ENCODE measurements at regions not wholly inside any gene's neighbourhood (a gene's known extent, or its start where the extent isn't known, plus 50 kb on each side); places are given as distances from the start of the nearest gene placed in this dataset.

DNA sequence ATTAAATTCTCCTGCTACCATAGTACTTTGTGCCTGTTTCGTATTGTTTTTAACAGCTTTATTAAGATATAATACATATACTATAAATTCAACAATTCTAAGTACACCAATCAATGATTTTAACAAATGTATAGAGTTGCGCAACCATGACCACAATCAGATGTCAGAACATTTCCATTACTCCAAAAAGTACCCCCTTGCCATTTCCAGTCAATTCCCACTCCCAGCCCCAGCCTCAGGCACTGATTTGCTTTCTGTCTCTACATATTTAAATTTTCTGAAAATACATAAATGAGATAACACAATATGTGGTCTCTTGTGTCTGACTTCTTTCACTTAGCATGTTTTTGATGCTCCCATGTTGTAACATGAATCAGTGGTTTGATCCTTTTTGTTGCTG, 193.9 kb downstream of the FIGN start:
- Histone ChIP-seq H3K36me3 (no peaks in the 10 kb centered on the region), H3K27me3 (no peaks in the 10 kb centered on the region), H3K9me3 (replicated peaks) (no peaks in the 10 kb centered on the region), H3K27ac (no peak overlapping the region), H3K4me3 (no peak overlapping the region), H3K4me1 (no peaks in the 10 kb centered on the region)
- DNase-seq: no peak

DNA sequence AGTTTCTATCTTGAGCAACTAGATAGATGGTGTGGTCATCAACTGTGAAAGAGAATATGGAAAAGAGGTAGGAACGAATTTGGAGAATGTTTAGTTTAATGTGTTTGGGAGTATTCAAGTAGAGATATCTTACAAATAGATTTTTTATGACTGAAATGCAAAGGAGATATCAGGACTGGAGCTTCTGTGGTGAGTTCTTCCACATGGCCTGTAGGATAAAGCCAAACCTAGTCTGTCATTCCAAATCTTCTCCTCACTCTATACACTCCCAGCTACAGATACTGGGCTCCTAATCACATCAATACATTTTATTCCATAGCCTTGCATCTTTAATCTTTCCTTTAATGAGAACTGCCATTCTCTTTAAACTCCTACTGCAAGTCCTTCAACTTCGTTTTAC, 194.3 kb downstream of the FIGN start:
- Histone ChIP-seq H3K27me3 (no peaks in the 10 kb centered on the region), H3K9me3 (replicated peaks) (no peaks in the 10 kb centered on the region), H3K36me3 (no peaks in the 10 kb centered on the region), H3K27ac (no peak overlapping the region), H3K4me3 (no peak overlapping the region), H3K4me1 (no peaks in the 10 kb centered on the region)
- no peak for DNase-seq

DNA sequence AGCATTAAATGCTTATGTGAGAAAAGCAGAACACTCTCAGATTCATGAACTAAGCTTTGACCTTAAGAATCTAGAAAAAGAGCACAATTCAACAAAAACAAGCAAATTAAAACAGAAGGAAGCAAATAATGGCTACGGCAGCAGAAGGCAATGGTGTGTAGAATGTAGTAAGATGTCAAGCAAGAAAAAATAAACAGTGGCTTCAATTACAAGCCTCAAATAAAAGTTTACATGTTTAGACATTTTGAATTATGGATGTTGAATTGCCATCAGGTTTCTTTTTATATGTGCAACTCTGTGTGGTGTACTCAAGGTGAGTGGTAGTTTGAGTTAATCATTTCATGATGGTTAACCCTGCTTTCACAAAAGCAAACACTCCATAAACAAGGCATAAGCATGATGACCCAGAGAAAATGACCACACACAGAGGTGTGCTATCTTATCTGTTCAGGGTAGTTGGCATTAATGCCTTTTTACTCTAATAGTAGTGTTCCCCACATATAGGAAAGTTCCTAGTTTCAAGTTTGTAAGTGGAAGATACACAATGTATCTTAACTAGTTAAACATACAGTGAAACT, 207.1 kb downstream of the FIGN start:
- Histone ChIP-seq H3K9me3 (replicated peaks) (peaks cover 2% of the 10 kb centered on the region; the same call in 1 of the 2 replicates), H3K36me3 (no peaks in the 10 kb centered on the region), H3K4me1 (no peaks in the 10 kb centered on the region), H3K4me3 (no peak overlapping the region), H3K27me3 (no peaks in the 10 kb centered on the region), H3K27ac (no peak overlapping the region)
- DNase-seq: no peak

DNA sequence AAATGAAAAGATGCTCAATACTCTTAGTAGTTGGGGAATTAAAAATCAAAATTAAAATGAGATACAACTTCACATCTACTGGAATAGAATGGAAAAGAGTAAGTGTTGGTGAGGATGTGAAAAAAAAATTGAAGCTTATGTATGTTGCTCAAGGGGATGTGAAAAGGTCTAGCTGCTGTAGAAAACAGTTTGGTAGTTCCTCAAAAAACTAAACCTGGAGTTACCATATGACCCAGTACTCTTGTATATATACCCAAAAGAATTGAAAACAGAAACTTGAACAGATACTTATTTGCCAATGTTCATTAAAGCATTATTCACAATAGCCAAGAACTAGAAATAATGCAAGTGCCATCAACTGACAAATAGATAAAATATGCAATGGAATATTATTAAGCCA, 208.4 kb downstream of the FIGN start:
- H3K9me3 ChIP-seq (replicated peaks): peaks cover 3% of the 10 kb centered on the region; the same call in 1 of the 2 replicates
- no peaks in the 10 kb centered on the region for H3K27me3 ChIP-seq
- no peak overlapping the region for H3K27ac ChIP-seq
- no peak for DNase-seq
- no peak overlapping the region for H3K4me3 ChIP-seq
- H3K4me1 ChIP-seq: no peaks in the 10 kb centered on the region
- H3K36me3 ChIP-seq: no peaks in the 10 kb centered on the region

DNA sequence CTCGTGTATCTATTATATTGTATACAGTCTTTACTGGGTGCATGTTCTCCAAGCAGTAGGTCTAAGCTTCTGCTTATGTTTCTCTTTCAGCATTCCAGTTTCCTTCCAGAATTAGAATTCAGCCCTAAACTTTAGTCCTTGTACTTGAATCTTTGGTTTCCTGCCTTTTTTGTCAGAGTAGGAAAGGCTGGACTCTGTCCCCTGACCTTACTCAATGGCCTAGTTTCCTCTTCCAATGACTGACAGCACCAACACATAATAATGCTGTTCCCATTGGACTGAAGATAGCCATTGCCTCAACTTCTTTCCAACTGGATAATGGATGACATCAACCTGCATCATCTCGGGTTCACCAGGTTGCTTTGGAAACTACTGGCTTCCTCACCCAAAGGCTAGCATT, 217.0 kb downstream of the FIGN start:
- H3K27me3 ChIP-seq: no peaks in the 10 kb centered on the region
- no peak overlapping the region for H3K4me3 ChIP-seq
- H3K27ac ChIP-seq: no peak overlapping the region
- DNase-seq: no peak
- H3K4me1 ChIP-seq: no peaks in the 10 kb centered on the region
- 0 out of 2 replicates have a peak, but pooled peaks cover 2% of the 10 kb centered on the region for H3K9me3 ChIP-seq (replicated peaks)
- H3K36me3 ChIP-seq: no peaks in the 10 kb centered on the region

DNA sequence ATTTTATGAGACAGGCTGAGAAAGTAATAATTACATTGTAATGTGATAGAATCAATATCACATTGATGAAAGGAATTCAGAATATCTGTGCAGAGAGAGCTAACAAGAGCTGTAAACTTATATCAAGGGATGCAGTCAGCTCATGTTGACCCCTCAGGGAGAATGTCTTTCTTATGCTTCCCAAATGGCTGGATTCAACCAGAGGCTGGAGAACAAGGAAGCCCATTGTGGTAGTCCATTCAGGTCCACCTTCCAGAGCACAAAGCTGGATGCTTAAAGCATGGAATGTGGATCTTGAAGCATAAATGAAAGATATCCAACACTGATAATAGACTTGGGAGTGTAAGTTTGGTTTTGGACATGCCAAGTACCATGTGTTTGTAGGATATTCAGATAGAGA, 220.0 kb downstream of the FIGN start:
- Histone ChIP-seq H3K36me3 (no peaks in the 10 kb centered on the region), H3K9me3 (replicated peaks) (no peaks in the 10 kb centered on the region), H3K27ac (no peak overlapping the region), H3K4me3 (no peak overlapping the region), H3K27me3 (no peaks in the 10 kb centered on the region), H3K4me1 (no peaks in the 10 kb centered on the region)
- no peak for DNase-seq

DNA sequence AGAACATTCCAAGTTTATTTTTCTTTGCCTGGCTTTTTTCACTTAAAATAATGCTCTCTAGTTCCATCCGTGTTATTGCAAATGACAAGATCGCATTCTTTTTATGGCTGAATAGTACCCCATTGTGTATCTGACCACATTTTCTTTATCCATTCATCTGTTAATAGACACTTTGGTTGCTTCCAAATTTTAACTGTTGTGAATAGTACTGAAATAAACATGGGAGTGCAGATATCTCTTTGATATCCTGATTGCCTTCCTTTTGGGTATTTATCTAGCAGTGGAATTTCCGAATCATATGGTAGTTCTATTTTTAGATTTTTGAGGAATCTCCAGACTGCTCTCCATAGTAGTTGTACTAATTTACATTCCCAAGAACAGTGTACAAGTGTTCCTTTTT, 230.5 kb downstream of the FIGN start:
- H3K36me3 ChIP-seq: no peaks in the 10 kb centered on the region
- no peaks in the 10 kb centered on the region for H3K27me3 ChIP-seq
- H3K4me1 ChIP-seq: no peaks in the 10 kb centered on the region
- no peak overlapping the region for H3K4me3 ChIP-seq
- DNase-seq: no peak
- H3K9me3 ChIP-seq (replicated peaks): no peaks in the 10 kb centered on the region
- no peak overlapping the region for H3K27ac ChIP-seq

DNA sequence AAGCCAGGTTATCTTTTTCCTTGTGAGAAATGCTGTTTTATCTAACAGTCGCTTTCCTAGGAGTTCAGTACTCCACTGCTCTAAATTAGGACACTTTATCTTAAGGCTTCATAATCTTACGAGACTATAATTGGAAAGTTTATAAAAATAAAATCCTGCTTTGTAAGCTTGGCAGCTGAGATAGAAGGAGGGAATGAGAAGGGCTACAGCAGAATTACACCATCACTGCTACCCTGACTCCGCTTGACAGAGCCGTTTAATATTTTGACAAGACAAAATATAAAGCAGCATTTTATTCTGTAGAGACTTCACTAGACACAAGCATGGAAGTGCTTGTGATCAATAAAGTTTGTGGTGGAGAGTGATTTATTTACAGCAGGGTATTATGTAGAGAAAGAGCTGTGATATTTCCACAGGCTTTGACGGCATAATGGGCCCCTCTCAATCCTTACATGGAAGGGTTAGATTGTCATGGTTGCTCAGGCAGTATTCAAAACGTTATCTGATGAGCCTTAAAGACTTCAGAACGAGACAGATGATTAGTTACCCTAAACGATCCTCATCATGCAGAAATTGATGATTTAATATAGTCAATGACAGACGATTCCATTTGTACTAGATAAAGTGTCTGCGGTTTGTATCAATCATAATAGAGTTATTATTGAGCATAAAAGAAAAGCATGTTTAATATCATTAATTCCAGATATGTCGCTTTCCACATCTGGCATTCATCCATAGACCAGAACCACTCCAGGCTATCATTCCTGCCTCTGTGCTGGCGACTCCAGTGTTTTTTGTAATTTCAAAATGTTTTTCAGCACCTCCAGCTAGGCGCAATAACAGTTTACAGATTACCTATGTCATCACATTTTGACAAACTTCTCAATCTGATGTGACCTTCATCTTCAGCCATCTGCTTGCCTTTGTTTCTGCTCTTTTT, 242.2 kb downstream of the FIGN start:
- Histone ChIP-seq H3K9me3 (replicated peaks) (no peaks in the 10 kb centered on the region), H3K27me3 (no peaks in the 10 kb centered on the region), H3K4me1 (no peaks in the 10 kb centered on the region), H3K36me3 (no peaks in the 10 kb centered on the region), H3K27ac (no peak overlapping the region), H3K4me3 (no peak overlapping the region)
- DNase-seq: no peak

DNA sequence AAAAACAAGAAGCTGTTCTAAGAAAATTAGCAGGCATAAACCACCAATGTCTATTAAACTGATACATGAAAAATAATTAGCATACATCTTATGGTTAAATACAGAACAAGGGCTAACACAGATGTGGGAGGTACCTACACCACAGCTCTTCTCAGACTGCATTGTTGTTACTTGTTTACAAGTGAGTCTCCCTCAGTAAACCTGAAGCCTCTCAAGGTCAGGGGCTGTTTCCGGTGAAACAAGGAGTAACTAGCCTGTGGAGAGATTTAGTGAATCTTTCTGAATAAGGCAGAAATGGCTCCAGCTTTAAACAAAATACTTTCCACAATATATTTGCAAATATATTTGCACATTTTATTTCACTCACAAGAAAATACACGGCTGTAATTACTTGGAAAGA, 244.0 kb downstream of the FIGN start:
- H3K4me3 ChIP-seq: no peak overlapping the region
- no peaks in the 10 kb centered on the region for H3K27me3 ChIP-seq
- H3K9me3 ChIP-seq (replicated peaks): no peaks in the 10 kb centered on the region
- H3K36me3 ChIP-seq: no peaks in the 10 kb centered on the region
- DNase-seq: no peak
- H3K27ac ChIP-seq: no peak overlapping the region
- H3K4me1 ChIP-seq: no peaks in the 10 kb centered on the region

DNA sequence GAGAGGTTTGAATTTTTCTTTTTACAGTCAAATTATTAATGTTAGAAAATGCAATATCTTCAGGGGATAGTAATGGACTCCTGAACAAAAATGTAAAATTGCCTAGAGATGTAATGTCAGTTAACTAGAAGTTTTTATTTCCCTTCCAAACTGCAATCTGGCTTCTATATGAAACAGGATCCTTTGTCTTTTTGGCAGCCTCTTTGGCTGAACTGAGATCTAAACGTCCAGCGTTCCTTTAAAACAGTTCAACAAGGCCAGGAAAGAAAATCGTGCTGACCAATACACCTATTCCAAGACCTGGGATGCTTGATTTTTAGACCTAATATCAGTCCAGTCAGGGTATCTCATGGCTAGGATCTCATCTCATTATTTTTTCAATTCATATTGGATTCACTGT, 245.5 kb downstream of the FIGN start:
- Histone ChIP-seq H3K4me3 (no peak overlapping the region), H3K27ac (no peak overlapping the region), H3K9me3 (replicated peaks) (no peaks in the 10 kb centered on the region), H3K4me1 (no peaks in the 10 kb centered on the region), H3K27me3 (no peaks in the 10 kb centered on the region), H3K36me3 (no peaks in the 10 kb centered on the region)
- no peak for DNase-seq

DNA sequence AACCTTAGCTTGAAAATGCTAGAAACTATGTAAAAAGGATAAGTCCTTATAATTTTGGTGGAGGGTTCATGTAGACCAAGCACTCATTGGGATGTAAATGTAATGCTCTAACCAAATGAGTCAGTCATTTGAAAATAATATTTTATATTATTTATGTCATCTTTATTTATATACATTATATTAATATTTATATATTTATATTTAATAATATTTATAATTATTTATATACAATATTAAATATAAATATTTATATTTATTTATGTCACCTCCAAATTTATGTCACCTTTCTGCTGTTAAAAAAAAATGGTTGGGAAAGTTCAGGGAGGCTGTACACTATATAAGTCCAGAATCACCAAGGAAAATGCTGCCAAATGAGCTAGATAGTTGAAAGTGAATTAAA, 254.3 kb downstream of the FIGN start:
- no peaks in the 10 kb centered on the region for H3K36me3 ChIP-seq
- DNase-seq: no peak

DNA sequence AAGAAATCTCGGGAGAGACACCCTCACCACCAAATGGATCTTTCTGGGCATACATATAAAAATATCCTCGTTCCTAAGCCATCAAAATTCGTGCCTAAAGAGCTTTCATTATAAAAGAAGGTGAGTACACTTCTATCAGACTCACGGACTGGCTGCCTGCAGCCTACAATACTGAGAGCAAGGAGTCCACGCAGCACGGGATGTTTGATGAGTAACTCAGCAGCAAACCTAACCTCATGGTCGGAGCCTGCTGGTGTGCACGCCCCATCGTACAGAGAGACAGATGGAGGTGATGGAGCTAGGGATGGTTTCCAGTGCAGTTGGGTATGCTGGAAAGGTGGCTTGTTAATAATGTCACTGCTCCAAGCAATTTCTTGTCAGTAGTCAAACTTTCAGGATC, 256.2 kb downstream of the FIGN start:
- no peaks in the 10 kb centered on the region for H3K27me3 ChIP-seq
- H3K27ac ChIP-seq: no peak overlapping the region
- H3K4me3 ChIP-seq: no peak overlapping the region
- no peaks in the 10 kb centered on the region for H3K9me3 ChIP-seq (replicated peaks)
- H3K36me3 ChIP-seq: no peaks in the 10 kb centered on the region
- H3K4me1 ChIP-seq: no peaks in the 10 kb centered on the region
- DNase-seq: no peak

More for the DNA sequence above, 254.3 kb downstream of the FIGN start:
- H3K4me3 ChIP-seq: no peak overlapping the region
- no peaks in the 10 kb centered on the region for H3K9me3 ChIP-seq (replicated peaks)
- no peaks in the 10 kb centered on the region for H3K4me1 ChIP-seq
- no peaks in the 10 kb centered on the region for H3K27me3 ChIP-seq
- no peak overlapping the region for H3K27ac ChIP-seq

DNA sequence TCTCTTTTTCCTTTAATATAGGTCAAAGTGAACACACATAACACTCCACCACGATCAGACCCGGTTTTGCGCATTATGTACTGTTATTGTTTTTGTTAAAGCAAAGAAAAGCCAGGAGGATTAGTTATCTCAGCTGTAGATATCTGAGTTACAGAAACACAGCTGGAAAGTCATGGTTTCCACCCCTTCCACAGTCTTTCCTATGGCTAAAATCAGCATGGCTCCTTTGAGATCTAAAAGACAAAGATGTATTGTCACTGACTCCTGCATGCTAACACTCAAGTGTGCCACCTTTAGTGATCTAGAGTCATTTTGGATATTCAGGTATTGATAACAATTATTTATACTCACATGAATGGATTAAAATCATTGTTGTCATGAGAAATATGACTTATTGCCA, 260.0 kb downstream of the FIGN start:
- Histone ChIP-seq H3K4me1 (no peaks in the 10 kb centered on the region), H3K27me3 (no peaks in the 10 kb centered on the region), H3K27ac (no peak overlapping the region), H3K4me3 (no peak overlapping the region), H3K9me3 (replicated peaks) (no peaks in the 10 kb centered on the region), H3K36me3 (no peaks in the 10 kb centered on the region)
- peak in 1 of 2 experiments; percentile 5 for DNase-seq

DNA sequence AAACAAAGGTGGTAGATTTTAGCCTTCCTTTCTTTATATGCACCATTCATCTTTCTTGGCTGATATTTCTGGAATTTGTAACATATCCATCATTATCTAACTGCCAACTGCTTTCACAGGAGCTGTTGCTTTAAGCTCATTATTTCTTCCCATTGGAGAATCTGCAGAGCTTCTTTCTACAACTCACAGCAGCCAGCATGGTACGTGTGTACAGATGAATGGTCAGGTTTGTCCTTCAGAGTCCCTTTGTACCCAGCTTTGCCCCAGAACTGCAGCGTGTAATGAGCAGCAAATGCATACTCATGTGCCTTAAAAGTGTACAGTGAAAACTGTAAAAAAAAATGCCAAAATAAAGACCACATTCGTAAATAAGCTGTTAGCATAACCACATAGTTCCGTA, 260.9 kb downstream of the FIGN start:
- H3K4me1 ChIP-seq: no peaks in the 10 kb centered on the region
- no peak overlapping the region for H3K27ac ChIP-seq
- no peak overlapping the region for H3K4me3 ChIP-seq
- no peaks in the 10 kb centered on the region for H3K27me3 ChIP-seq
- no peaks in the 10 kb centered on the region for H3K9me3 ChIP-seq (replicated peaks)
- no peak for DNase-seq
- no peaks in the 10 kb centered on the region for H3K36me3 ChIP-seq

DNA sequence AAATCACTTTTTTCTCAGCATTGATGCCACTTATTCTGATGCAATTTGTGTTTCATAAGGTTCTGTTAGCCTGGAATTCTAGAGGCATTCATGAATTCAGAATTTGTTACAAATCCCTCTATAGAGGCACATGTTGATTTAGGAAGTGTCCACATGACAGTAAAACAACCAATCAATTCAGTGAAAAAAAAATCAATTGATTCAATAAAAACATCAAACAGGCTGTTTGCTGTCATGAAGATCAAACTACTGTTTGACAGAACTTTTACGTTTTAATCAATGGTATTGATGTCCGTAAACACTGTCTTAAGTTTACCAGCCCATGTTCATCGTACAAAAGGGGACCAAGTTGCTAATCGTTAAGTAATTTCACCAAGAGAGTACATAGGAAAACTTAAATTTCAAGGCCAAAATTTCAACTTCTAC, 261.5 kb downstream of the FIGN start:
- DNase-seq: no peak
- Histone ChIP-seq H3K4me1 (no peaks in the 10 kb centered on the region), H3K27me3 (no peaks in the 10 kb centered on the region), H3K4me3 (no peak overlapping the region), H3K27ac (no peak overlapping the region), H3K36me3 (no peaks in the 10 kb centered on the region), H3K9me3 (replicated peaks) (no peaks in the 10 kb centered on the region)

Measured in SJCRH30 (cell line).